ENCODE measurements at regions not wholly inside any gene's neighbourhood (a gene's known extent, or its start where the extent isn't known, plus 50 kb on each side); places are given as distances from the start of the nearest gene placed in this dataset.

GRCh38 chr11:43234881-43235280 is 76.9 kb upstream of the API5 start:
- Histone ChIP-seq H3K4me3 (replicated peaks in 1 of 4; ENCODE audit: control extremely low read depth in 1 of 4, insufficient read depth in 1 of 4, low read depth in 3 of 4, low read length in 4 of 4) (no peak overlapping the region), H3K27ac (ENCODE audit: insufficient read depth, low read length) (no peak overlapping the region), H3K9ac (ENCODE audit: insufficient read depth, low read length) (no peak overlapping the region), H3K36me3 (ENCODE audit: control insufficient read depth, insufficient read depth, low read length) (no peaks in the 10 kb centered on the region), H2AFZ (ENCODE audit: low read length) (no peak overlapping the region), H3K4me1 (ENCODE audit: control insufficient read depth, extremely low read depth, insufficient read depth, low read length) (no peaks in the 10 kb centered on the region), H4K20me1 (ENCODE audit: control insufficient read depth, extremely low read depth, insufficient read depth, low read length) (no peaks in the 10 kb centered on the region), H3K27me3 (ENCODE audit: control insufficient read depth, insufficient read depth, low read length) (no peaks in the 10 kb centered on the region), H3K79me2 (ENCODE audit: control insufficient read depth, insufficient read depth, low read length) (no peaks in the 10 kb centered on the region), H3K4me2 (ENCODE audit: extremely low read depth, insufficient read depth, low read length) (no peak overlapping the region), H3K9me3 (ENCODE audit: control insufficient read depth, insufficient read depth, low read depth, low read length) (no peaks in the 10 kb centered on the region)
- no peak for DNase-seq (ENCODE audit: low read depth in 2 of 2)
- TF ChIP-seq CTCF (conservative IDR thresholded peaks at IDR 0.05 in 1 of 2, IDR thresholded peaks at IDR 0.05 in 1 of 2; ENCODE audit: low read depth in 1 of 2, low read length in 2 of 2) (no peak), EZH2 (IDR thresholded peaks at IDR 0.05; ENCODE audit: low read length, missing control alignments) (no peak)

GRCh38 chr11:43238341-43238740 is 73.5 kb upstream of the API5 start:
- no peak overlapping the region for H3K4me2 ChIP-seq (ENCODE audit: extremely low read depth, insufficient read depth, low read length)
- no peaks in the 10 kb centered on the region for H3K9me3 ChIP-seq (ENCODE audit: control insufficient read depth, insufficient read depth, low read depth, low read length)
- H3K4me1 ChIP-seq (ENCODE audit: control insufficient read depth, extremely low read depth, insufficient read depth, low read length): no peaks in the 10 kb centered on the region
- H3K27me3 ChIP-seq (ENCODE audit: control insufficient read depth, insufficient read depth, low read length): no peaks in the 10 kb centered on the region
- no peaks in the 10 kb centered on the region for H4K20me1 ChIP-seq (ENCODE audit: control insufficient read depth, extremely low read depth, insufficient read depth, low read length)
- H3K36me3 ChIP-seq (ENCODE audit: control insufficient read depth, insufficient read depth, low read length): no peaks in the 10 kb centered on the region
- no peaks in the 10 kb centered on the region for H3K79me2 ChIP-seq (ENCODE audit: control insufficient read depth, insufficient read depth, low read length)
- no peak overlapping the region for H3K27ac ChIP-seq (ENCODE audit: insufficient read depth, low read length)
- H2AFZ ChIP-seq (ENCODE audit: low read length): no peak overlapping the region
- TF ChIP-seq CTCF (conservative IDR thresholded peaks at IDR 0.05 in 1 of 2, IDR thresholded peaks at IDR 0.05 in 1 of 2; ENCODE audit: low read depth in 1 of 2, low read length in 2 of 2): no peak
- TF ChIP-seq EZH2 (IDR thresholded peaks at IDR 0.05; ENCODE audit: low read length, missing control alignments): no peak
- H3K9ac ChIP-seq (ENCODE audit: insufficient read depth, low read length): no peak overlapping the region
- no peak for DNase-seq (ENCODE audit: low read depth in 2 of 2)
- no peak overlapping the region for H3K4me3 ChIP-seq (replicated peaks in 1 of 4; ENCODE audit: control extremely low read depth in 1 of 4, insufficient read depth in 1 of 4, low read depth in 3 of 4, low read length in 4 of 4)

GRCh38 chr11:43239791-43240190 is 72.0 kb upstream of the API5 start:
- H3K36me3 ChIP-seq (ENCODE audit: control insufficient read depth, insufficient read depth, low read length): no peaks in the 10 kb centered on the region
- no peak overlapping the region for H2AFZ ChIP-seq (ENCODE audit: low read length)
- H3K4me2 ChIP-seq (ENCODE audit: extremely low read depth, insufficient read depth, low read length): no peak overlapping the region
- no peak for DNase-seq (ENCODE audit: low read depth in 2 of 2)
- no peak for TF ChIP-seq EZH2 (IDR thresholded peaks at IDR 0.05; ENCODE audit: low read length, missing control alignments)
- TF ChIP-seq CTCF (conservative IDR thresholded peaks at IDR 0.05 in 1 of 2, IDR thresholded peaks at IDR 0.05 in 1 of 2; ENCODE audit: low read depth in 1 of 2, low read length in 2 of 2): no peak
- H3K4me3 ChIP-seq (replicated peaks in 1 of 4; ENCODE audit: control extremely low read depth in 1 of 4, insufficient read depth in 1 of 4, low read depth in 3 of 4, low read length in 4 of 4): no peak overlapping the region
- no peaks in the 10 kb centered on the region for H3K27me3 ChIP-seq (ENCODE audit: control insufficient read depth, insufficient read depth, low read length)
- no peaks in the 10 kb centered on the region for H3K9me3 ChIP-seq (ENCODE audit: control insufficient read depth, insufficient read depth, low read depth, low read length)
- H3K9ac ChIP-seq (ENCODE audit: insufficient read depth, low read length): no peak overlapping the region
- no peak overlapping the region for H3K27ac ChIP-seq (ENCODE audit: insufficient read depth, low read length)
- no peaks in the 10 kb centered on the region for H3K4me1 ChIP-seq (ENCODE audit: control insufficient read depth, extremely low read depth, insufficient read depth, low read length)
- no peaks in the 10 kb centered on the region for H4K20me1 ChIP-seq (ENCODE audit: control insufficient read depth, extremely low read depth, insufficient read depth, low read length)
- no peaks in the 10 kb centered on the region for H3K79me2 ChIP-seq (ENCODE audit: control insufficient read depth, insufficient read depth, low read length)
